ENCODE measurements at regions not wholly inside any gene's neighbourhood (a gene's known extent, or its start where the extent isn't known, plus 50 kb on each side); places are given as distances from the start of the nearest gene placed in this dataset.
A peak's percentile ranks its signal among the peaks of the same experiment; 100 is the strongest.
"Not testable (repeated sequence)": the region's sequence is repeated elsewhere in the genome, so short reads cannot be mapped to it uniquely, and the experiment has no call there.

GRCh38 chr16:56013962-56014552, 138.9 kb upstream of the CES5A start:
- peak; percentile 85 for DNase-seq

GRCh38 chr16:56012482-56012811, 137.3 kb upstream of the CES5A start:
- DNase-seq = no peak

GRCh38 chr16:56011808-56012481, 136.8 kb upstream of the CES5A start:
- peak; percentile 7 for DNase-seq

- DNase-seq = no peak
Measured at GRCh38 chr16:56005958-56006357, 130.8 kb upstream of the CES5A start.

GRCh38 chr16:55999683-56000082, 124.5 kb upstream of the CES5A start:
- DNase-seq = no peak

GRCh38 chr16:55993088-55993487, 117.9 kb upstream of the CES5A start:
- no peak for DNase-seq

GRCh38 chr16:55992551-55992950, 117.4 kb upstream of the CES5A start:
- DNase-seq = no peak

GRCh38 chr16:55991843-55992242, 116.7 kb upstream of the CES5A start:
- DNase-seq = no peak

GRCh38 chr16:55989569-55989907, 114.4 kb upstream of the CES5A start:
- DNase-seq = no peak

GRCh38 chr16:55988850-55989568, 113.8 kb upstream of the CES5A start:
- not testable (repeated sequence) for DNase-seq

- no peak for DNase-seq
Measured at GRCh38 chr16:55988013-55988412, 112.8 kb upstream of the CES5A start.

GRCh38 chr16:55982597-55982996, 107.4 kb upstream of the CES5A start:
- no peak for DNase-seq

- no peak for DNase-seq
Measured at GRCh38 chr16:55981557-55981956, 106.4 kb upstream of the CES5A start.

- no peak for DNase-seq
Measured at GRCh38 chr16:55976815-55977214, 101.6 kb upstream of the CES5A start.

GRCh38 chr16:55971447-55971846, 96.3 kb upstream of the CES5A start:
- DNase-seq = no peak

GRCh38 chr16:55968221-55968620, 93.0 kb upstream of the CES5A start:
- no peak for DNase-seq

GRCh38 chr16:55964923-55965475, 89.8 kb upstream of the CES5A start:
- DNase-seq = no peak

GRCh38 chr16:55955845-55956244, 80.7 kb upstream of the CES5A start:
- DNase-seq = no peak

GRCh38 chr16:55955424-55955823, 80.3 kb upstream of the CES5A start:
- no peak for DNase-seq

GRCh38 chr16:55954906-55955305, 79.7 kb upstream of the CES5A start:
- DNase-seq = no peak

- DNase-seq = no peak
Measured at GRCh38 chr16:55949518-55949917, 74.3 kb upstream of the CES5A start.

- DNase-seq = peak; percentile 38
Measured at GRCh38 chr16:55948230-55948629, 73.1 kb upstream of the CES5A start.

- no peak for DNase-seq
Measured at GRCh38 chr16:55947366-55947765, 72.2 kb upstream of the CES5A start.
